ENCODE measurements at regions not wholly inside any gene's neighbourhood (a gene's known extent, or its start where the extent isn't known, plus 50 kb on each side); places are given as distances from the start of the nearest gene placed in this dataset.

DNA sequence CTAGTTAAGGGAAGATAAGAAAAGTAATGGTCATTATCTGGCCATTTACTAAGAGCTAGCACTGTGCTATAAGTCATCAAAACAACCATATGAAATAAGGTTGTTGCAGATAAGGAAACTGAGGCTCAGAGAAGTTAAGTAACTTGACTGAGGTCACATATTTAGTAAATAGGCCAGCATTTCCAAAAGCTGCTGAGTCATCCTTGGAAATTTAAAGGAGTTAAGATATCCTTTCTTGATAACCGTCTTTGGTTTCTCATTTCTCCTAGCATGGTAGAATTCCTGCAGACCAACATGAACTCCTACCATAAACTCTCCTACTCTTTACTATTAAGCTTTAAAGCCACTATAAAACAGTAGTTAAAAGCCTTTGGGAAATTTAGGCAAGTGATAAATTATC lies 85.0 kb upstream of the PDZRN3 start:
- intact Hi-C loops (cut with micrococcal nuclease) = no loop called here

DNA sequence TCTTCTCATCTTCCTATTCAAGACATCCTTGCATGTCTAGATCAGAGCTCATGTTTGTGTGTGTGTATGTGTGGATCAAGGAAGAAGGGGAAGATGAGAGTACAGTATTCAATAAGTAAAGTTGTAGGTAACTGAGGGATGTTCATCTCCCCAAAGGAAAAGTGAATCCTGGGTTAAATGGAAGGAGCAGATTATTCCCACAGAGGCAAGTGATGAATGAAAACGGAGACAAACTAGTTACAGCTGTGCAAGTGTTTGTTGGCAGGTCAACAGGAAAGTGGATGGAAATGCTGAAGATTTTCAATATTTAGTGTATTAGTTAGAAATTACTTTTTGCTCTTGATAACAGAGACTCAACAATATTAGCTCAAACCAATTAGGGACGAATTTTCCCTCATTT lies 84.2 kb upstream of the PDZRN3 start:
- intact Hi-C loops (cut with micrococcal nuclease) = no loop called here

DNA sequence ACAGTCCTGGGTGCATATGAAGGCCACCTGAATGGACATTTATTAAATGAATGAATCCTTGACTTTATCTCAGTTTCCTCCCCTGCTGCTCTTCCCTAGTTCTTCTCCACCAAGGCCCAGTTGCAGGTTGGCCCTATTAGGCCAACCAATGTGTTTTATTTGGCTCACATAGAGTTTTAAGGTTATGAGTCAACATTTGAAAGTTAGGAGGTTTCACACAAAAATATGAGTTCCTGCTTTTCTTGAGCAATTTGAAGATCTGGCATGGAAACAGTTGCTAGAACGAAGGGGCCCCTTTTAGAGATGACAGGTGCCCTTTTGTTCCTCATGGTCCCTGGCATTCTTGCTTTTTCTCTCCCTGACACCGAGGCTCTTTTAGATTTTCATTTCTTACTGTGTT lies 83.0 kb upstream of the PDZRN3 start:
- intact Hi-C loops (cut with micrococcal nuclease) = no loop called here

DNA sequence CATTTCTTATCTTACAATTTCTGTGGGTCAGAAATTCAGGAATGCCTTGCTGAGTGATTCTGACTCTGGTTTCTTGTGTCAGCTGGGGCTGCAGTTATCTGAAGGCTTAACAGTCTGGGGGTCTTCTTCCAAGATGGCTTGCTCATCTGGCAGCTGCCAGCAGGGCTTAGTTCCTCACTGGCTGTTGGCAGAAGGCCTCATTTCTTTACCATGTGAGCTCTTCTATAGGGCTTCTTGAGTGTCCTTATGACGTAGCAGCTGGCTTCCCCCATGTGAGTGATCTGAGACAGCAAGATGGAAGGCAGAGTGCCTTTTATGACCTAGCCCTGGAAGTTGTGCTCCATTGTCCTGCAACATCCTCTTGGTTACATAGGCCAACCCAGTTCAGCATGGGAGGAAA lies 82.0 kb upstream of the PDZRN3 start:
- intact Hi-C loops (cut with micrococcal nuclease) = no loop called here

DNA sequence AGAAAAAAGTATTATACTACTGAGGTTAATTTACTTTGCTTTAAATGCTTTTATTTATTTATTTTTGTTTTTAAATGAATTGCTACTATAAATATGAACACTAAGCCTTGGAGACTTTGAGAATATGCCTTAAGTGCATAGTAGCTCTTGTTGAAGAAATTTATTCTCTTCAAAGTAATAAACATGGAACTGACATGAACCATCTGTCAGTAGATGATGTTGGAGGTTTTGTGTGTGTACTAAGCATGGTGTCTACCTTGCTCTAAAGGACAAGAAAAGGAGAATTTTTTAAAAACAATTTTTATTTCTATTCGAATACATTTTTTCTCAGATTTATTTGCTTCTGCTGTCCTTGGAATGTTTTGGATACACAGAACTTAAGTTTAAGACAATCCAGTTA lies 81.1 kb upstream of the PDZRN3 start:
- intact Hi-C loops (cut with micrococcal nuclease) = no loop called here

DNA sequence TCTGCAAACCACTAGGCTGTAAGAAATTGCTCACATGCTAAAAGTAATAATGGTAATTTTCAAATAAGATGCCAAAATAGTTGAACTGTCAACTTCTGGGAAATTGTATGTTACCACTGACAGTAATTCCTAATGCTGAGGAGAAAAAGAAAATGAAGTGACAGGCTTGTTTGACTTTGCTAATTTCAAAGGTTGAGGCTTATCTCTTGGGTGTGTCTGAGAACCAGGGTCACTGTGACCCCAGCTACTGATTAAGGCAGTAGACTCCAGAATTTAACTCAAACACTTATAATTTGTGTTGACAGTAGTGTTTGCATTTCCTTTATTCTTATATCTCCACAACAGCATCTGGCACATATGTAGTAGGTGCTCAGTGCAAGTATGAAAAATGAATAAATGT lies 74.6 kb upstream of the PDZRN3 start:
- intact Hi-C loops (cut with micrococcal nuclease) = no loop called here

DNA sequence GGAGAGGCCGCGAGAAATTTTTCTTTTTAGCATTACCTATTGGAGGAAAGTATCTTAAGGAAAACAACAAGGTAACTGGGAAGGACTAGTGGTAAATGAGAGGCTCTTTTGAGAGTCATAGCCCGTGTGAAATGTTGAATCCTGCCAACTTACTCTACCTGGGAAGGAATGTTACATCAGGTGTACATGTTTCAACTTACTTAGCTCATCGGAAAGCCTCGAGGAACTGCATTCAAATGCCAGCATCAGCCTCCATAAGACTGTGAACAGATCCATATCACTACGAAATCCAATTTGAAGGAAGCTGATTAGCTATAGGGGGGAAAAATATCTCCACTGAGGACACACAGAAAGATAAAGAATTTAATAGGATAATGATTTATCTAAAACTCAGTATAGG lies 72.3 kb upstream of the PDZRN3 start:
- intact Hi-C loops (cut with micrococcal nuclease) = no loop called here

DNA sequence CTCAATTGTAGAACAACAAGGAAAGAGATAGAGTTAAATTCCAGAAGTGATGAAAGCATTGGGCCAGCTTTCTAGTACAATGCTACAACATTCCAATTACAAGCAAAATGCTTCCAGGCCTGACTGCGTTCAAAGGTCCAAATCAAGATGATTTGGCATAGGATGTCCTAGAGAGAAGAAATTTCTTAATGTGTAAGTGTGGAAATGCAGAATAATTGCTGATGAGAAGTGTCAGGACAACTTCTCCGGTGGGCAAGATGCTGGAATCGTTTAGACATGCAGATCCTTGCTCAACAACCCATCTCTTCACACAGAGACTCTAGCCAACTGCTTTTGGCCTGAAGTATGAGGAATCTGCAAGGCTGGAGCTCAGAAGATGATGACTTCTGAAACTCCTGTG lies 71.1 kb upstream of the PDZRN3 start:
- intact Hi-C loops (cut with micrococcal nuclease) = no loop called here

DNA sequence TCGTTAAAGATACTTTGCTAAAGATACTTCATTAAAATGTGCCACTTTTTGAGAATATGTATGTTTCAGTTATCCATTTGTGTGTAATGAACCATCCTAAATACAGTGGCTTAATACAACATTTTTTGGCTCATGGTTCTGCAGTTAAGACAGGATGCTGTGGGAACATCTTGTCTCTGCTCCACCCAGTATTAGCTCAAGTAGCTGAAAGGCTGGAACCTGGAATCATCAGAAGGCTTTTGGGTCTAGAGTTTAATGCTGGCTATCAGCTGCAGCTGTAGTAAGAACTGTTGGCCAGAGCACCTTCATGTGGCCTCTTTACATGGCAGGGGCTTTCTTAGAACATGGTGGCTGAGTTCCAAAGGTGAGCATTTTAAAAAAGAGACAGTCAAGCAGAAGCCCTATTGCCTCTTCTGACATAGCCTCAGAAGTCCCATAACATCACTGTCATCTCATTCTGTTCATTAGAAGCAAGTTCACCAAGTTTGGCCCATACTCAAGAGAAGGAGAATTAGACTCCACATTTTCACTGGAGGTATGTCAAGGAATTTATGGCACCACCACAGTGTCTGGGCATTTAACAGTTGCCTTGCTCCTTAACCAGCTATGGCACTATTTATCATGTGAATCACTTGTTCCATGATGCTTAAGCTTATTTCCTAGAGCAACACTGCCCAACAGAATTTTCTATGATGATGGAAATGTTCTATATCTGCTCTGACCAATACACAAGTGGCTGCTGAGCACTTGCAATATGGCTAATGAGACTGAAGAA lies 70.4 kb upstream of the PDZRN3 start:
- intact Hi-C loops (cut with micrococcal nuclease) = no loop called here

DNA sequence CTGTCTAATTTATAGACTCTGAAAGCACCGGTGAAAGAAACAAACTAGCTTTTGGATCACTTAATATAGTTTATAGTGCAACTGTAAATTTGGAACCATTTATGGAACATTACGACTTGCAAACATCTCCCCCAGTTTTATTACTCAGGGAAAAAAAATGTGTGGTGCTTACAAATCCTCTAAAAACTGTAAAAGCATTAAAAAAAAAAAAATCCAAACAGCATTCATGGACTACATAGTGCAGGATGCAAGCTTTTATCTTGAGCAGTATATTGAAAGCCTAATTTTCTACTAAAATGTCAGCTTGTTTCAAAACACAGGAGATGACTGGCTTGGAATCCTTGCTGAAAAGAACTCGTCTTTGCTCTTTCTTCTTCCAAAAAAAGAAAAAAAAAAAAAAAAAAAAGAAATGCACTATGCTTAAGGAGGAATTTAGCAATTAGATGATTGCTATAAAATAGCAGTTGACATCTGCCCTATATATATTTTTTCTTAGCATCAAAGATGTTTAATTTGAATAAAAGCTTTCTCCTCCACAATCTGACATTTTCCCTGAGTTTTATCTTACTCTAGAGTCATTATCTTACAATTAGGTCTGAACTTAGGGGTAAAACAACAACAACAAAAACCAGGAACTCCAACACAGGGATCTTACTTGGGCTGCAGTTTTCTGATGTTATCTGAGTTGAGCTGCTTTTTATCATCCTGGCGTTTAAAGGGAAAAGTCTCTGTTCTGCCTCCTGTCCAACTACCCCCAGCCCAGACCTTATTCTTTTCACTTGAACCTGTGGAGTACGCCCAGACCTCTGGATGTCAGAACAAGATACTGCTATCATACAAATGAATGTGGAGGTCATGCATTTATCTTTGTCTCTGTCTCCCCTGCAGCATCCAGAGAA lies 62.6 kb upstream of the PDZRN3 start:
- intact Hi-C loops (cut with micrococcal nuclease) = no loop called here

DNA sequence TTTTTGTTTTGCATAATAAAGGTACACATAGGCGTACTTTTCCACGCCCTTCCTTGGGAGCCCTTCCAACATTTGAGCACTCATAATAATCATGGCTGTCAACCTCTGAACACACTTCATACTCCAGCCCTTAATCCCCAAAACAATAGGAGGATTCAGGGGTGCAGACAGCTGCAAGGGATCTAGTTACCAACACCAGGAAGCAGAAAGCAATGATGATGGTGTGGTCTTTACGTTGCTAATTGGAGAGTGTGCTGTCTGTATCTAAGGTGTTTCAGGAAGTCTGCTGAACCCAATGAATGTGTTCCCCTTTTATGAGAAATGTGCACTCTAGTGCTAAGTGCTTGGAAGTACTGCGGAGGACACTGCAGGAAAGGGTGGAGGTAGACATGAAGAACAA lies 60.3 kb upstream of the PDZRN3 start:
- intact Hi-C loops (cut with micrococcal nuclease) = no loop called here

DNA sequence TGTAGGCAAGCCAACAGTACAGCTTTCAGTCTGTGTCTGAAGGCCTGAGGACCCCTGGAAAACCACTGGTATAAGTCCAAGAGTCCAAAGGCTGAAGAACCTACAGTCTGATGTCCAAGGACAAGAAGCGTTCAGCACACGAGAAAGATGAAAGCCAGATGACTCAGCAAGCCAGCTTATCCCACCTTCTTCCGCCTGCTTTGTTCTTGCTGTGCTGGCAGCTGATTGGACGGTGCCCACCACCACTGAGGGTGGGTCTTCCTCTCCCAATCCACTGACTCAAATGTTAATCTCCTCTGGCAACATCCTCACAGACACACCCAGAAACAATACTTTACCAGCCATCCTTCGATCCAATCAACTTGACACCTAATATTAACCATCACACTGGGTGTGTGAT lies 59.0 kb upstream of the PDZRN3 start:
- intact Hi-C loops (cut with micrococcal nuclease) = no loop called here

DNA sequence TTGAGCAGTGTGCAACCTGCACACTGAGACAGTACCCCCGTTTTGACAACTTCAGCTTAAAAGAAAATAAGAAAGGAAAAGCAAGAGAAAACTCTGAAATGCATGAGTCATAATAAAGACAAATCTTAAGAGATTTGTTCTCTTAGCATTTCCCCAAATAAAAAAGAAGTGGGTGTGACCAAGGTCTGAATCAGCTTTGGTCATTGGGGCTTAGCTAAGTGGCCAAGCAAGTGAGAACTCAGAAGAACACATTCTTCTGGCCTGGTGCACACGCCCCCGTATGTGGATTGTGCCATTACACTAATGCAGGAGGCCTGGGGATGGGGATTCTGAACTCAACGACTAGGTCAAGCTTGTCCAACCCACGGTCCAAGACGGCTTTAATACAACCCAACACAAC lies 56.9 kb upstream of the PDZRN3 start:
- intact Hi-C loops (cut with micrococcal nuclease) = no loop called here

DNA sequence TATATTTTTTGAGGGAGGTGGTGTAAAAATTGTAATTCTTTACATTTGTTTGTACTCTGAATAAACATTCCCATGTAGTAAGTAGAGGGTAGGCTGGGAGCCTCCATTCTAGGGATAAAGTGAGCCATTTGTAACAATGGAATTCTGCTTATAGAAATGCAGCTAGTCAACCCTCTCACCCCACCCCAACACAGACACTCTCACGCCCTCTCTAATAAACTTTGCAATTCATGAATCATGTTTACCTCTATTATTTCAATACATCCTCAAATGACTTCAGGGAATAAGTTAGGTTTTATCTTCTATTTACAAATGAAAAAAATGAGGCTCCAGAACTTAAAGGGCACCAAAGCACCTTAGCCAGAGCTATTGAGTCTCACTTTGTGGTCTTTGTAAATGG lies 56.5 kb upstream of the PDZRN3 start:
- intact Hi-C loops (cut with micrococcal nuclease) = no loop called here

DNA sequence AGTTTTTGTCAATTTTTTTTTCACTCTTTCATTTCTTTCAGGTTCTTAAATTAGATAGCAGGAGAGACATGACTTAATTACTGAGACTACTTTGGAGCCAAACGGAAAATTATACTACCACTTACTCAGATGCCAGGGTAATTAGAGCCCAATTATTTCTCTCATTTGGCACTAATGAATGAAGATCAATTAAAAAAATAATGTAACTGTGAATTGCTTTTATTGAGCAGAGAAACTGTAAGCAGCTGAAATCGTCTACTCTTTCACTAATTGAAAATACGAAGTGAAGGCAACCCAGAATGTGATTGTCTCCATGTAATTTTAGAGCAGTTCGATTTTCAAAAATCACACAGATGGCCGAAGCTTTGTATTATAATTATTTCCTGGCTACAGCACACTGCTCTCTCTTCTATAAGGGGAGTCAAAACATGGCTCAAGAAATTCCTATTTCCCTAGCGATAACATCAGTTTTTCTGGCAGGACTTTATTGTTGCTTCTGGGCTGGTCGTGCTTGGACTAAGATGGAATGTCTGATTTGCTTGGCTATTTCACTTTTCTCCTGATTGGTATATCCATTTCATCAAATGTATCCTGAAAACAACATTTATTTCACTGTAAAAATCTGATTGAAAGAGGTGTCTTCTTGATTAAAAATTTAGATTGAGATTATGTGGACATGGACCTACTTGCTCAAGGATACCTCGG lies 55.8 kb upstream of the PDZRN3 start:
- intact Hi-C loops (cut with micrococcal nuclease) = no loop called here

DNA sequence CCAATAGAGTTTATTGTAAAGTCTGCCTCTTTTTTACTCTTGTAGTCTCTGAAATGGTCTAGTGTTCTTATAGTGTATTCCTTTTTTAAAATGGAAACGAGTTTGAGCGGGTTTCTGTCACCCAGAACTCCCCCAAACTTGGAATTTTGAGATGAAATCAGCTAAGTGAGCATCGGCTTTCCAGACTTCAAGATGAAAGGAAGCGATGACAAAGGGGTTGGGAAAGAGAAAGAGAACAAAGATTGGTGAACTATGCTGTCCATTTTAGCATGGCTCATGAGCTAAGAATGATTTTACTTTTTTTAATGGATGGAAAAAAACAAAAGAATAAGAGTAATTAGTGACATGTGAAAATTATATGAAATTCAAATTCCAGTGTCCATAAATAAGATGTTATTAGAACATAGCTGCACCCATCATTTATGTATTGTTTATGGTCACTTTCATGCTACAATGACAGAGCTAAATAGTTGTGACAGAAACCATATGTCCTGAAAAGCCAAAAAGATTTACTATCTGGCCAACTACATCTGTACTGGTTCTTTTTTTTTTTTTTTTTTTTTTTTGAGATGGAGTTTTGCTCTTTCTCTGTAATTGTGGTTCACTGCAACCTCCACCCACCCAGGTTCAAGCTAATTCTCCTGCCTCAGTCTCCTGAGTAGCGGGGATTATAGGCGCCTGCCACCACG lies 52.7 kb upstream of the PDZRN3 start:
- intact Hi-C loops (cut with micrococcal nuclease) = no loop called here
